ENCODE measurements at regions not wholly inside any gene's neighbourhood (a gene's known extent, or its start where the extent isn't known, plus 50 kb on each side); places are given as distances from the start of the nearest gene placed in this dataset.

- TF ChIP-seq POU2F2 (IDR thresholded peaks at IDR 0.05; ENCODE audit: borderline replicate concordance, low read depth, low read length) (no peak), SP1 (IDR thresholded peaks at IDR 0.05; ENCODE audit: low read depth, low read length) (no peak), EZH2 (IDR thresholded peaks at IDR 0.05; ENCODE audit: borderline replicate concordance, control insufficient read depth, low read depth, low read length) (no peak), ZNF384 (IDR thresholded peaks at IDR 0.05; ENCODE audit: borderline replicate concordance, low read depth, low read length) (no peak)
Measured at GRCh38 chr2:19815746-19816145, 86.0 kb downstream of the TTC32 start (continued).

GRCh38 chr2:19812166-19812565, 89.6 kb downstream of the TTC32 start:
- Histone ChIP-seq H3K36me3 (ENCODE audit: control insufficient read depth in 2 of 2, insufficient read depth in 2 of 2, low read length in 1 of 2) (no peaks in the 10 kb centered on the region), H3K9me3 (replicated peaks; ENCODE audit: control insufficient read depth, insufficient read depth, low read length) (no peaks in the 10 kb centered on the region), H3K4me2 (ENCODE audit: control insufficient read depth, insufficient read depth) (no peak overlapping the region), H3K4me1 (ENCODE audit: control insufficient read depth, insufficient read depth, low read length) (no peaks in the 10 kb centered on the region; the same call in 1 of the 2 replicates), H3K27ac (ENCODE audit: control insufficient read depth, insufficient read depth) (no peak overlapping the region), H3K27me3 (replicated peaks in 1 of 2; ENCODE audit: control insufficient read depth in 2 of 2, insufficient read depth in 2 of 2, low read length in 1 of 2) (no peaks in the 10 kb centered on the region; a peak in 1 of 4 replicates), H3K79me2 (ENCODE audit: control insufficient read depth, insufficient read depth, low read length) (no peaks in the 10 kb centered on the region), H3K9ac (ENCODE audit: control insufficient read depth, insufficient read depth, low read length) (no peak overlapping the region), H3K4me3 (no peak overlapping the region), H2AFZ (ENCODE audit: control insufficient read depth, low read depth, low read length) (no peak overlapping the region), H4K20me1 (ENCODE audit: control insufficient read depth, insufficient read depth) (no peaks in the 10 kb centered on the region)
- POLR2A ChIA-PET, result no interaction called here
- no TSS peak for BruUV-seq (replicated peaks)
- SMC1A ChIA-PET (ENCODE audit: uncharacterized antibody, unreplicated experiment), result no interaction called here
- no peak for DNase-seq (ENCODE audit: low read depth, low spot score)
- ATAC-seq, result no peak
- CTCF ChIA-PET, result no interaction called here
- FAIRE-seq, result no peak
- RAD21 ChIA-PET (ENCODE audit: unreplicated experiment), result no interaction called here
- in situ Hi-C loops (cut with MboI) (no loop called here), intact Hi-C loops (cut with micrococcal nuclease; ENCODE audit: unreplicated experiment) (no loop called here)
- WGBS (ENCODE audit: insufficient coverage, insufficient replicate concordance, low lambda C conversion rate, missing lambda C conversion rate), result 0% methylated on average over 5 of the region's 5 CpGs
- TF ChIP-seq JUNB (IDR thresholded peaks at IDR 0.05) (no peak), MEF2A (IDR thresholded peaks at IDR 0.05; ENCODE audit: insufficient read depth, low read depth, low read length) (no peak), POU2F2 (IDR thresholded peaks at IDR 0.05; ENCODE audit: borderline replicate concordance, low read depth, low read length) (no peak), PAX8 (IDR thresholded peaks at IDR 0.05) (no peak), SUPT20H (IDR thresholded peaks at IDR 0.05; ENCODE audit: borderline replicate concordance, control insufficient read depth, low read depth, low read length) (no peak), TAF1 (IDR thresholded peaks at IDR 0.05; ENCODE audit: borderline replicate concordance, low read depth, low read length) (no peak), SMAD1 (IDR thresholded peaks at IDR 0.05; ENCODE audit: low read depth, partially characterized antibody) (no peak), SIX5 (IDR thresholded peaks at IDR 0.05; ENCODE audit: low read depth, low read length, severe bottlenecking) (no peak)
- TF ChIP-seq, protein P1, sequence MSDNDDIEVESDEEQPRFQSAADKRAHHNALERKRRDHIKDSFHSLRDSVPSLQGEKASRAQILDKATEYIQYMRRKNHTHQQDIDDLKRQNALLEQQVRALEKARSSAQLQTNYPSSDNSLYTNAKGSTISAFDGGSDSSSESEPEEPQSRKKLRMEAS (IDR thresholded peaks at IDR 0.05; ENCODE audit: low read depth, low read length), result no peak
- TF ChIP-seq, protein P2, sequence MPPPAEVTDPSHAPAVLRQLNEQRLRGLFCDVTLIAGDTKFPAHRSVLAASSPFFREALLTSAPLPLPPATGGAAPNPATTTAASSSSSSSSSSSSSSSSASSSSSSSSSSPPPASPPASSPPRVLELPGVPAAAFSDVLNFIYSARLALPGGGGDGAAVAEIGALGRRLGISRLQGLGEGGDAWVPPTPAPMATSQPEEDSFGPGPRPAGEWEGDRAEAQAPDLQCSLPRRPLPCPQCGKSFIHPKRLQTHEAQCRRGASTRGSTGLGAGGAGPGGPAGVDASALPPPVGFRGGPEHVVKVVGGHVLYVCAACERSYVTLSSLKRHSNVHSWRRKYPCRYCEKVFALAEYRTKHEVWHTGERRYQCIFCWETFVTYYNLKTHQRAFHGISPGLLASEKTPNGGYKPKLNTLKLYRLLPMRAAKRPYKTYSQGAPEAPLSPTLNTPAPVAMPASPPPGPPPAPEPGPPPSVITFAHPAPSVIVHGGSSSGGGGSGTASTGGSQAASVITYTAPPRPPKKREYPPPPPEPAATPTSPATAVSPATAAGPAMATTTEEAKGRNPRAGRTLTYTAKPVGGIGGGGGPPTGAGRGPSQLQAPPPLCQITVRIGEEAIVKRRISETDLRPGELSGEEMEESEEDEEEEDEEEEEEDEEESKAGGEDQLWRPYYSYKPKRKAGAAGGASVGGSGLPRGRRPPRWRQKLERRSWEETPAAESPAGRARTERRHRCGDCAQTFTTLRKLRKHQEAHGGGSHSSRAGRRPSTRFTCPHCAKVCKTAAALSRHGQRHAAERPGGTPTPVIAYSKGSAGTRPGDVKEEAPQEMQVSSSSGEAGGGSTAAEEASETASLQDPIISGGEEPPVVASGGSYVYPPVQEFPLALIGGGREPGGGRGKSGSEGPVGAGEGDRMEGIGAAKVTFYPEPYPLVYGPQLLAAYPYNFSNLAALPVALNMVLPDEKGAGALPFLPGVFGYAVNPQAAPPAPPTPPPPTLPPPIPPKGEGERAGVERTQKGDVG (CRISPR knock-in tag; IDR thresholded peaks at IDR 0.05), result no peak

Measured in GM12878 (cell line).